Peyer's patch (tissue), 4 donors: ENCODE measurements at regions not wholly inside any gene's neighbourhood (a gene's known extent, or its start where the extent isn't known, plus 50 kb on each side); places are given as distances from the start of the nearest gene placed in this dataset.

Experiments used
- POLR2A ChIP-seq, 2 donors: fragments of 450-650 bp; IDR thresholded peaks; one replicate each; pipeline ENCODE4 v1.5.1; 2017; ENCODE audit warnings: antibody characterized with exemption in 2 of 2, mild to moderate bottlenecking in 2 of 2, moderate library complexity in 2 of 2
- TF ChIP-seq, protein P1 (sequence below), 6 experiments: fragments of 450-650 bp in 4 of 6; fragments of 200-600 bp in 2 of 6; sonication (generic) in 1 of 6; IDR thresholded peaks; one replicate each; pipeline ENCODE4 v1.5.1; 2017 to 2019; ENCODE audit warnings: antibody characterized with exemption in 6 of 6, mild to moderate bottlenecking in 3 of 6, moderate library complexity in 1 of 6

GRCh38 chr1:55358581-55358980 lies 143.4 kb upstream of the USP24 start:
- TF ChIP-seq, protein P1, sequence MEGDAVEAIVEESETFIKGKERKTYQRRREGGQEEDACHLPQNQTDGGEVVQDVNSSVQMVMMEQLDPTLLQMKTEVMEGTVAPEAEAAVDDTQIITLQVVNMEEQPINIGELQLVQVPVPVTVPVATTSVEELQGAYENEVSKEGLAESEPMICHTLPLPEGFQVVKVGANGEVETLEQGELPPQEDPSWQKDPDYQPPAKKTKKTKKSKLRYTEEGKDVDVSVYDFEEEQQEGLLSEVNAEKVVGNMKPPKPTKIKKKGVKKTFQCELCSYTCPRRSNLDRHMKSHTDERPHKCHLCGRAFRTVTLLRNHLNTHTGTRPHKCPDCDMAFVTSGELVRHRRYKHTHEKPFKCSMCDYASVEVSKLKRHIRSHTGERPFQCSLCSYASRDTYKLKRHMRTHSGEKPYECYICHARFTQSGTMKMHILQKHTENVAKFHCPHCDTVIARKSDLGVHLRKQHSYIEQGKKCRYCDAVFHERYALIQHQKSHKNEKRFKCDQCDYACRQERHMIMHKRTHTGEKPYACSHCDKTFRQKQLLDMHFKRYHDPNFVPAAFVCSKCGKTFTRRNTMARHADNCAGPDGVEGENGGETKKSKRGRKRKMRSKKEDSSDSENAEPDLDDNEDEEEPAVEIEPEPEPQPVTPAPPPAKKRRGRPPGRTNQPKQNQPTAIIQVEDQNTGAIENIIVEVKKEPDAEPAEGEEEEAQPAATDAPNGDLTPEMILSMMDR (IDR thresholded peaks at IDR 0.05) = no peak
- no peak for TF ChIP-seq POLR2A (IDR thresholded peaks at IDR 0.05)
